H1 (cell line): ENCODE measurements at regions not wholly inside any gene's neighbourhood (a gene's known extent, or its start where the extent isn't known, plus 50 kb on each side); places are given as distances from the start of the nearest gene placed in this dataset.

ENCODE experiments used
- CTCF ChIA-PET: fragments of 300-600 bp; sonication (Branson Sonifier 250); formaldehyde crosslinking; loops from one replicate; lab custom pipeline; 2021; ENCODE audit not compliant: partially characterized antibody; lab: Charles Lee
- POLR2A ChIA-PET: fragments of 300-600 bp; sonication (Branson Sonifier 250); formaldehyde crosslinking; loops from one replicate; lab custom pipeline; 2021; ENCODE audit warnings: inconsistent platforms; ENCODE audit not compliant: partially characterized antibody; lab: Charles Lee
- DNase-seq, 2 experiments: peaks; one replicate each; pipeline versions ENCODE4 v3.0.0 to v3.0.0-alpha.2; 2010 to 2022; ENCODE audit warnings: low spot score in 2 of 2, low read depth in 1 of 2, mixed read lengths in 1 of 2
- FAIRE-seq: peaks from 2 replicates; lab custom pipeline; 2011; peaks lifted over from hg19 to GRCh38; lab: Jason Lieb, UNC
- H2AFZ ChIP-seq: 2 replicates; pipeline ENCODE4 v1.8.1; 2012; ENCODE audit warnings: low read length, inconsistent platforms
- H2AK5ac ChIP-seq: 2 replicates; pipeline ENCODE4 v1.6.1; 2013; ENCODE audit warnings: low read depth, low read length
- H2BK120ac ChIP-seq: replicated peaks from 2 replicates; pipeline ENCODE3; 2013; ENCODE audit warnings: low read depth, low read length, inconsistent platforms
- H2BK12ac ChIP-seq: 2 replicates; pipeline ENCODE4 v1.6.1; 2013; ENCODE audit warnings: low read depth, low read length
- H2BK15ac ChIP-seq: 2 replicates; pipeline ENCODE4 v1.6.1; 2013; ENCODE audit warnings: low read length
- H2BK20ac ChIP-seq: 2 replicates; pipeline ENCODE4 v1.6.1; 2013; ENCODE audit warnings: low read length
- H2BK5ac ChIP-seq: 2 replicates; pipeline ENCODE4 v1.6.1; 2013; ENCODE audit warnings: low read depth, low read length
- H3K14ac ChIP-seq: 2 replicates; pipeline ENCODE4 v1.6.1; 2013; ENCODE audit warnings: inconsistent platforms; ENCODE audit not compliant: insufficient read length
- H3K18ac ChIP-seq: 2 replicates; pipeline ENCODE4 v1.6.1; 2013; ENCODE audit warnings: low read length; ENCODE audit errors: extremely low read depth
- H3K23ac ChIP-seq: 2 replicates; pipeline ENCODE4 v1.6.1; 2013; ENCODE audit warnings: inconsistent platforms; ENCODE audit not compliant: insufficient read length
- H3K23me2 ChIP-seq: 2 replicates; pipeline ENCODE4 v1.6.1; 2013; ENCODE audit warnings: low read depth, low read length
- H3K27ac ChIP-seq: 2 replicates; pipeline ENCODE4 v1.6.1; 2011; ENCODE audit warnings: low read depth, low read length, inconsistent platforms
- H3K27me3 ChIP-seq, 4 experiments: replicated peaks in 1 of 4; 1 replicate in 1 of 4; 2 replicates in 3 of 4; pipeline versions ENCODE4 v1.6.1 to v1.8.1; 2011 to 2013; ENCODE audit warnings: low read length in 3 of 4, mild to moderate bottlenecking in 3 of 4, inconsistent platforms in 2 of 4, mixed read lengths in 2 of 4, moderate library complexity in 1 of 4; ENCODE audit not compliant: control insufficient read depth in 3 of 4, insufficient read depth in 3 of 4; ENCODE audit errors: extremely low read depth in 1 of 4
- H3K36me3 ChIP-seq, 4 experiments: 2 replicates each; pipeline versions ENCODE4 v1.6.1 to v1.8.1; 2011 to 2013; ENCODE audit warnings: mild to moderate bottlenecking in 4 of 4, low read length in 3 of 4, moderate library complexity in 2 of 4, control low read depth in 1 of 4, inconsistent platforms in 1 of 4; ENCODE audit not compliant: insufficient read depth in 4 of 4, control insufficient read depth in 2 of 4
- H3K4ac ChIP-seq: replicated peaks from 2 replicates; pipeline ENCODE3; 2013; ENCODE audit warnings: low read length, low read depth, mixed read lengths, inconsistent platforms; ENCODE audit not compliant: insufficient read length
- H3K4me1 ChIP-seq, 4 experiments: replicated peaks in 1 of 4; 1 replicate in 1 of 4; 2 replicates in 3 of 4; pipeline versions ENCODE4 v1.6.1 to v1.8.1; 2011 to 2013; ENCODE audit warnings: low read length in 3 of 4, inconsistent platforms in 2 of 4, mixed read lengths in 1 of 4; ENCODE audit not compliant: insufficient read depth in 4 of 4, control insufficient read depth in 3 of 4
- H3K4me2 ChIP-seq, 2 experiments: 2 replicates each; pipeline versions ENCODE4 v1.6.1 to v1.8.1; 2011 to 2013; ENCODE audit warnings: low read depth in 2 of 2, low read length in 2 of 2, control low read depth in 1 of 2, inconsistent platforms in 1 of 2, mild to moderate bottlenecking in 1 of 2; ENCODE audit not compliant: insufficient read depth in 1 of 2
- H3K4me3 ChIP-seq, 4 experiments: fragments of 200-600, 300-600 bp in 1 of 4; sonication (generic), shearing (Covaris generic), sonication (Bioruptor Twin) in 1 of 4; 2 replicates each; pipeline versions ENCODE4 v1.5.1 to v1.8.1; 2011 to 2016; ENCODE audit warnings: low read length in 4 of 4, low read depth in 3 of 4, control low read depth in 2 of 4, inconsistent platforms in 2 of 4, mild to moderate bottlenecking in 2 of 4, mixed read lengths in 1 of 4, moderate library complexity in 1 of 4; ENCODE audit not compliant: insufficient read depth in 2 of 4; ENCODE audit errors: extremely low read depth in 1 of 4
- H3K56ac ChIP-seq: replicated peaks from 2 replicates; pipeline ENCODE3; 2013; ENCODE audit warnings: low read depth, mild to moderate bottlenecking, mixed read lengths, low read length, inconsistent platforms; ENCODE audit not compliant: insufficient read length
- H3K79me1 ChIP-seq: 2 replicates; pipeline ENCODE4 v1.6.1; 2013; ENCODE audit warnings: low read depth, low read length, control low read depth
- H3K79me2 ChIP-seq, 2 experiments: 2 replicates each; pipeline versions ENCODE4 v1.6.1 to v1.8.1; 2012 to 2013; ENCODE audit warnings: low read length in 2 of 2, mild to moderate bottlenecking in 2 of 2, inconsistent platforms in 1 of 2; ENCODE audit not compliant: insufficient read depth in 2 of 2, control insufficient read depth in 1 of 2
- H3K9ac ChIP-seq, 4 experiments: replicated peaks in 1 of 4; 1 replicate in 1 of 4; 2 replicates in 3 of 4; pipeline versions ENCODE4 v1.6.1 to v1.8.1; 2011 to 2013; ENCODE audit warnings: low read depth in 3 of 4, low read length in 3 of 4, control low read depth in 2 of 4, mild to moderate bottlenecking in 2 of 4, moderate library complexity in 2 of 4, inconsistent platforms in 1 of 4; ENCODE audit errors: extremely low read depth in 1 of 4
- H3K9me3 ChIP-seq, 2 experiments: 2 replicates each; pipeline versions ENCODE4 v1.6.1 to v1.8.1; 2012 to 2013; ENCODE audit warnings: mild to moderate bottlenecking in 2 of 2, moderate library complexity in 2 of 2, control low read depth in 1 of 2, inconsistent platforms in 1 of 2, low read depth in 1 of 2, low read length in 1 of 2, mixed read lengths in 1 of 2; ENCODE audit not compliant: insufficient read depth in 2 of 2
- H4K20me1 ChIP-seq, 2 experiments: replicated peaks in 1 of 2; 2 replicates each; pipeline versions ENCODE3 to v1.8.1; 2011 to 2013; ENCODE audit warnings: inconsistent platforms in 2 of 2, low read length in 2 of 2, mild to moderate bottlenecking in 1 of 2; ENCODE audit not compliant: insufficient read depth in 2 of 2, control insufficient read depth in 1 of 2
- H4K5ac ChIP-seq: 2 replicates; pipeline ENCODE4 v1.6.1; 2013; ENCODE audit warnings: low read length, low read depth, mixed read lengths, inconsistent platforms; ENCODE audit not compliant: insufficient read length
- H4K8ac ChIP-seq: 2 replicates; pipeline ENCODE4 v1.8.0; 2013; ENCODE audit warnings: mild to moderate bottlenecking, moderate library complexity, low read length, inconsistent platforms; ENCODE audit not compliant: insufficient read depth; ENCODE audit errors: extremely low read depth
- H4K91ac ChIP-seq: replicated peaks from 2 replicates; pipeline ENCODE3; 2013; ENCODE audit warnings: low read length, mixed read lengths, inconsistent platforms; ENCODE audit not compliant: insufficient read length
- BACH1 ChIP-seq: IDR thresholded peaks from 2 replicates; pipeline ENCODE4 v1.6.1; 2012; ENCODE audit warnings: low read length, improper control_type of control experiment
- MAFK ChIP-seq: IDR thresholded peaks from 2 replicates; pipeline ENCODE4 v1.6.1; 2012; ENCODE audit warnings: low read depth, mild to moderate bottlenecking, improper control_type of control experiment, low read length
- WGBS, 2 experiments: shearing (Covaris generic) in 1 of 2; methylation state at CpG; one replicate each; pipeline versions ENCODE4 v1.1.6 to v1.1.7; 2013 to 2015; ENCODE audit warnings: low lambda C conversion rate in 2 of 2, mixed read lengths in 2 of 2, inconsistent platforms in 1 of 2, low coverage in 1 of 2, missing lambda C conversion rate in 1 of 2; ENCODE audit not compliant: insufficient replicate concordance in 2 of 2, insufficient coverage in 1 of 2, insufficient read length in 1 of 2; ENCODE audit errors: extremely low coverage in 1 of 2, missing lambda C conversion rate in 1 of 2; 5-methylcytosine and 5-hydroxymethylcytosine counted together

- FAIRE-seq = no peak
- no peak overlapping the region for H4K91ac ChIP-seq
- no peak overlapping the region for H2AK5ac ChIP-seq
- TF ChIP-seq BACH1 (no peak), MAFK (no peak)
- ChIA-PET POLR2A (no interaction called here), CTCF (no interaction called here)
- no peak overlapping the region for H3K9ac ChIP-seq
- H2AFZ ChIP-seq = no peak overlapping the region
- no peak for DNase-seq
- H2BK12ac ChIP-seq = no peak overlapping the region
- H2BK15ac ChIP-seq = no peak overlapping the region
- H3K56ac ChIP-seq = no peak overlapping the region
- no peak overlapping the region for H2BK20ac ChIP-seq
- 87% methylated on average over 5 of the region's 8 CpGs; no CpG with 5 or more reads in 1 of the 2 experiments for WGBS, 2 experiments
- no peaks in the 10 kb centered on the region for H3K27me3 ChIP-seq
- H2BK120ac ChIP-seq = no peak overlapping the region
- peaks cover 0 to 9% (median 2%) of the 10 kb centered on the region in 4 experiments; a peak in 4 of 7 replicates for H3K4me1 ChIP-seq
- no peaks in the 10 kb centered on the region for H3K36me3 ChIP-seq
- H3K18ac ChIP-seq = no peak overlapping the region
- no peak overlapping the region for H3K27ac ChIP-seq
- H3K79me1 ChIP-seq = no peaks in the 10 kb centered on the region
- no peak overlapping the region for H3K4me2 ChIP-seq
- no peak overlapping the region for H4K5ac ChIP-seq
- H4K8ac ChIP-seq = no peak overlapping the region
- no peak overlapping the region for H2BK5ac ChIP-seq
- H4K20me1 ChIP-seq = no peaks in the 10 kb centered on the region
- no peak overlapping the region for H3K4ac ChIP-seq
- H3K23ac ChIP-seq = no peak overlapping the region
- no peaks in the 10 kb centered on the region for H3K79me2 ChIP-seq
- H3K9me3 ChIP-seq = no peaks in the 10 kb centered on the region
- H3K23me2 ChIP-seq = no peaks in the 10 kb centered on the region
- no peak overlapping the region for H3K4me3 ChIP-seq
- H3K14ac ChIP-seq = no peak overlapping the region
Observed at GRCh38 chrX:40508560-40508959, 72.2 kb upstream of the ATP6AP2 start.
